ENCODE measurements at regions not wholly inside any gene's neighbourhood (a gene's known extent, or its start where the extent isn't known, plus 50 kb on each side); places are given as distances from the start of the nearest gene placed in this dataset.

DNA sequence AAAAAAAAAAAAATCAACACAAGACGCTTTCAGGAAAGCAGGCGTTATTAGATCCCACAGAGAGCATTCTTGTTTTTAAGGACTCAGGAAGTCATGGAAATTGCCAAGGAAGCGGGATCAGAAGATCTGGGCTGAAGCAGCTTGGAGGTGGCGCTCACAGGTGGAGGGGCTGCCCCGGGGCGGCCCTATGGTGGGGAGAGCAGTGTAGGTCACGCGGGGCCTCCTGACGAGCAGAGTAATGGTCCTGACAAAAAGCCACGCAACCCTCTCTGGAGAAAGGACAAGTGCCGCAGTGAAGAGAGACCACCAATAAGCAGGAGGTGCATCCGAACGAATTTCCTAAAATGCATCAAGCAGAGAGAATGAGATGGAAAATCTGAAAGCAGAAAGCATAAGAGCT lies 407.0 kb downstream of the BRD1 start:
- TF ChIP-seq EZH2 (IDR thresholded peaks at IDR 0.05; ENCODE audit: low read length, unreplicated experiment): no peak
- TF ChIP-seq, protein P1, sequence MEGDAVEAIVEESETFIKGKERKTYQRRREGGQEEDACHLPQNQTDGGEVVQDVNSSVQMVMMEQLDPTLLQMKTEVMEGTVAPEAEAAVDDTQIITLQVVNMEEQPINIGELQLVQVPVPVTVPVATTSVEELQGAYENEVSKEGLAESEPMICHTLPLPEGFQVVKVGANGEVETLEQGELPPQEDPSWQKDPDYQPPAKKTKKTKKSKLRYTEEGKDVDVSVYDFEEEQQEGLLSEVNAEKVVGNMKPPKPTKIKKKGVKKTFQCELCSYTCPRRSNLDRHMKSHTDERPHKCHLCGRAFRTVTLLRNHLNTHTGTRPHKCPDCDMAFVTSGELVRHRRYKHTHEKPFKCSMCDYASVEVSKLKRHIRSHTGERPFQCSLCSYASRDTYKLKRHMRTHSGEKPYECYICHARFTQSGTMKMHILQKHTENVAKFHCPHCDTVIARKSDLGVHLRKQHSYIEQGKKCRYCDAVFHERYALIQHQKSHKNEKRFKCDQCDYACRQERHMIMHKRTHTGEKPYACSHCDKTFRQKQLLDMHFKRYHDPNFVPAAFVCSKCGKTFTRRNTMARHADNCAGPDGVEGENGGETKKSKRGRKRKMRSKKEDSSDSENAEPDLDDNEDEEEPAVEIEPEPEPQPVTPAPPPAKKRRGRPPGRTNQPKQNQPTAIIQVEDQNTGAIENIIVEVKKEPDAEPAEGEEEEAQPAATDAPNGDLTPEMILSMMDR (conservative IDR thresholded peaks at IDR 0.05; ENCODE audit: low read depth, low read length): no peak

Data from PC-3 (cell line).